Cortex of kidney (tissue), 1 donor: ENCODE measurements at regions not wholly inside any gene's neighbourhood (a gene's known extent, or its start where the extent isn't known, plus 50 kb on each side); places are given as distances from the start of the nearest gene placed in this dataset.

ENCODE experiments used
- DNase-seq: peaks from one replicate; lab custom pipeline; 2025; lab: John Stamatoyannopoulos, UW

DNA sequence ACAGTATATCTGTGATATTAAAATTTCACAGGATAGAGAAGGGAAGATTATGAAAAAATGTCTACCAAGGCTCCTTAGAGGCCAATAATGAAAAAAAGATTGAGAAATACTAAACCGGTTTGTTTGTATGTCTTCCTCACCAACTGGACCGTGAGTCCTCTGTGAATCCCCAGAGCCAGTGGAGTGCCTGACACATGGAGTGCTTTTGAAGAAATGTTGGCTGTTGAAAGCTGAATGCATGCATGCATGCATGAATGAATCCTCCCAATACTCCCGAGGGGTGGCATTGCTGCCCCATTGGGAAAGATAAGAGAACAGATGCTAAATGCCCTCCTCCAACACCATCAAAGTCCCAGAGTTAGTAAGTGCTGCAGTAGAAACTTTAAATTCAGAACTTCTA lies 152.7 kb upstream of the SERP2 start:
- DNase-seq: no peak

DNA sequence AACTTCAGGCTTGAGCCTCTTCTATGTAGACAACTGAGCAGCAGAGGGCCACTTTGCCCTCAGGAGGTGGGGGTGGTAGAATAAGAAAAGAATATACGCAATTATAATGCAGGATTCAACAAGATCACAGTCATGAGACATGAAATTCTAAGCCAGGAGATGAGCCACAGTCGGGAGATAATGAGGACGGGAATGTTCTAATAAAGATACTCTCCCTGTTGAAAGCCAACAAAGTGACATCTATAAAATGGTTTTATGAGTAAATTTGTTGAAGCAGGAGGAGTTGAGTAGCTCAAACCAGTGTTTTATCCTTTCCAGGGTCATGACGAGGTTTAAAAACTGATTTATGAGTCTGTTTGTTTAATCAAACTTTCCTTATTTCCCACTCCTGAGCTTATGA lies 152.0 kb upstream of the SERP2 start:
- no peak for DNase-seq

DNA sequence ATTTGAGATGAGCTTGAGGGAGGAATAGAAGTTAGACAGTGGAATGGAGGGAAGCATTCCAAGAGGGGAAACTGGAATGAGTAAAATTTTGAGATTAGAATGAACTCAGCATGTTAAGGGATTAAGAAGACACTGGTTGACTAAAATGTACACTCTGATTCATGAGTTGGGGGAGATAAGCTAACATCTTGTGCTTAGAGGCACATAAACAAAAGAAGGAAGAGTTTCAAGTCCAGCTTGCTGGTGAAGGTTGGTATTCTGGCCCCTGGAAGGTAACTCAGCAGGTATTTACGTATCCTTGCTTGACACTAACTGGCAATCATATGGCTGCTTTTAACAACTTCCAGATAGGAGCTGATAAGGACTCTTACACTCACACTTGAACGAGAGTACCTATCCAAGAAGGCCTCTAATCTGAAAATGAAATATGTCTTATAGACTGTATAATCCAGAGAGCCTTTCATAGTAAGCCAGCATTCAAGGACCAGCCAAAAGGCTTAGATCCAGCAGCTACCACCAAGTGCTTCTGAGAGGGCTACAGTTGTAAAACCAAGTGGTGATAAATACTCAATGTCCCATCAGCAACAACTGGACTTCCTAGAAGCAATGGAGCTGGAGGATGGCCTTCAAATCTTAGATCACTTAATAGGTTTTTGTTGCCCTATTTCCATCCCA lies 149.7 kb upstream of the SERP2 start:
- no peak for DNase-seq

DNA sequence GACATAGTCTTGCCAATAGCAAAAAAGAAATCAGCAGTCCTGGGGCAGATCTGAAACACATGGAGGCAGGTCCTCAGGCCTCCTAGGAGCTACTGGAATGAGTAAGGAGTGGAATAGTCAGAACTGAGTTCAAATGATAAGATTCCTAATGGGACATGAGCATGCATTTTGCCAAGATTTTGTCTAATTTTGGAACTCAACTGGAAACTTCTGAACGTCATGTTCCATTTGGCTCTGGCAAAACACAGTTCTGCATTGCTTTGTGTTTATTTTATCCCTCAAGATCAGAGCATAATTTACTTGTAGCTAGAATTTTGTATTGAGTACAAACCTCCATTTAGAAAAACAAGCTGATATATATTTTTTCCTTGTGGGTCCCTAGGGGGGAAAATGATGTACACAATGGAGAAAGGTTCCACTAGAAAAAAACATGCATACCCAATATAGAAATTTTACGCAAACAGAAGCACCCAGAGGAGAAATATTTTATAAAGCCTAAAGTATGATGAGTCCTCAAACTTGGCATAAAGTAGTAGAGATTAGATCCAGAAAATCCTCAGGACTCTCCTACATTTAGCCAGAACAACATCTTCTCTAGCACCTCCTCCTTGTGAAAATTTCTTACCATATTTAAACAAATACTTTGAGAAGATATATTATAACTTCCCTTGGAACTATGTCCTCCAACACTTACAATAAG lies 149.0 kb upstream of the SERP2 start:
- no peak for DNase-seq

DNA sequence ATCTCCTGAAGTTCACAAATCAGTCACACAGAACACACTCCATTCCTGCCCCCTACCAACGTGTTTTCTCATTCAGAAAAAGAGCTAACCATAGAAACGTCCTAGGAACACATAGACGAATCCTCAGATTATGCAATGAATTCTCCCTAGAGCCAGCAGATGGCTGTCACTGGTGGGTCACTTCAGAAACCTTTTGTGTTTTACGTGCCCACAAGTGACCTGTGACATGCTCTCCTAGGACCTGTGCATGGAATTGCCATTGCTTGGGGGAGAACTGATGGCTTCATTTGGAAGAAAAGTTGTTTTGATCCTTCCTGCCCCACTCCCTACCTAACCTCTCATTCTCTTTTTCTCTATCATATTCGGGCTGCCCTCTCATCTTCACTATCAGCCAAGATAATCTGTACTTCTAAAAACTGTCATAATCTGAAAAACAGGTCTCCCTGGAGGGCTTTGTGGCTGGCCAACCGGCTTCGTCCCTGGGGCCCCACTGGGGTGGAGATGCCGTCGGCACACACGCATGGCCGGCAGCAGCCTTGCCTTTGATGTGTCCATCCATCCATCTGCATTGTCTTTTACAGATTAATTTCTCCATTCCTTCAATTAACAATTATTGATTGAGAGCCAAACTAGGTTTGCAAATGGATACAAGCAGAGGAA lies 144.1 kb upstream of the SERP2 start:
- DNase-seq: no peak

DNA sequence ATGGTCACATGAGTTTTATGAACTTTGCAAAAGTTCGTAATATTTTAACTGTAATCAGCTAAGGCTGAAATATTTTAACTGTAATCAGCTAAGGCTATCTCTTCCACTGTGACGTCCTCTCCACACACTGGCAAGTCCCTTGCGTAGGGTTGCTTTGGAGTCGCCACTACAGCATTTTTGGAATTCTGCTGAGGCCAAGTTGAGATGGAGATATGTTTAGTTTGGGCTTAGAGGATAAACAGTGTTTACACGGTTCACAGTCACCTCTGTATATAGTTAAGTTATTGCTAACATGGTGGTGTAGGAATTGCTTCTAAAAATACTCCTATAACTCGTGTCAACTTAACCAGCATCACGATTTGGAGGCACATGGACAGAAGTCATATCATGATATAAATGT lies 143.6 kb upstream of the SERP2 start:
- no peak for DNase-seq

DNA sequence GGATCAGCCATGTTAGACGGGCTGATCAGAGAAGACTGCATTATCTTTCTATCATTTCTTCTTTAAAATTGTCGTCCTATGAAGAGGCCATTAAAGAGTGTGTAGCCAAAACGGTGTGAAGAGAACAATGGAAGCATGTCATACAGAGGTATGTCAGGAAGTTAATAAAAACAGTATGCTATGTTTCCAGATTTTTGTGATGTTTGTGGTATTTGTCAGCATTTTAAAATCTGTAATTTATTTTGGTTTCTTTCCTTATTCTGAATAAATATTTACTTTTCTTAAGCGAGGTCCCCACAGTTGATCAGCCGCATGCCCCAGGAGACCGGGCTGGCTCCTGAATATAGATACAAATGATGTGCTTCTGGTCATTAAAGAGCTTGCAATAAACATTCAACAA lies 142.9 kb upstream of the SERP2 start:
- DNase-seq: no peak

DNA sequence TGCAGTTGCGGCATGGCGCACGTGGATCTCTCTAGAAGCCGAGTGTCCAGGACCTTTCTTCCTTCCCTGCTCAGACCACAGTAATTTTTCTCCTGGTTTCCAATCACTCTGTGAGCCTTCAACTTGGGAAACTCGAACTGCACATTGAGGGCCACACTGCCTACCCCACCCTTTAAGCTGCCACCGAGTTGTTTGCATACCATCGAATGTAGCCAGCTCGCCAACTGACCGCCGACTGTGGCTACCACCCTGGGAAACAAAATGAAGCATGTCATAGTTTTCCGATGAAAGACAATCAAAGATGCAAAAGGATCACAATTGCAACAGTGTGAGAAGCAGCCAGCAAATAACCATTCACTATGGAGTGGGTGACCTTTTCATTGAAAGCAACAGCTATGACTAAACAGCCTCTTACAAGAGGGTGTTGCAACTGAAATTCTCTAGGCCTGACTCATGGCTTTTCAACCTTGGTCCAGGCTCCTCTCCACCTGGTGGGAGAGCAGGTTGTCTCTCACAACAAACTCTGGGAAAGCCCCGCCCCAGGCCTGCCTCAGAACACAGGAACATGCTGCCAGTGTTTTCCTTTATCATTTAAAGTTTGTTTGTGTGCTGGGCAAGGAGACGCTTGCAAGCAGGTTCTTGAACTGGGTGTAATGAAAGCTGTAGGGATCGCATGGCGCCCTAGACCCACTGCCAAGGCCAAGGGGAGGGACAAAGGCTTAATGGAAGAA lies 141.7 kb upstream of the SERP2 start:
- DNase-seq: no peak

DNA sequence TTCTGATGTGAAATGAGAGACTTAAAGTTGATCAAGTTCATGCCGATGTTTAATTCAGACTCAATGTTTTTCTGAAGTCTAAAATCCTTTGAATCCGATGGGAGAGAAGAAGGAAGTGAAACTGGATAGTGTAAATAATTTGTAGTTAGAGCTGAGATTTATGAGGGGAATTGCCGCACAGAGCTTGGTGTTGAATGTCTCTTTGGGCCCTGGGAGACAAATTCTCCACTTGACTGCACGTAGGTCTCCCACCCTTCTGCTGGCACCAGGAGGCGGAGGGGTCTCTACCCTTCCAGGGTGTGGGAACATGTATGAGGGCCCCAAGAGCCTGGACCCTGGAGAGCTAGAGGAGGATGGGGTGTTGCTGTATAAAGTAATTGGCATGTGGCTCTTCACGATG lies 140.8 kb upstream of the SERP2 start:
- DNase-seq: no peak

DNA sequence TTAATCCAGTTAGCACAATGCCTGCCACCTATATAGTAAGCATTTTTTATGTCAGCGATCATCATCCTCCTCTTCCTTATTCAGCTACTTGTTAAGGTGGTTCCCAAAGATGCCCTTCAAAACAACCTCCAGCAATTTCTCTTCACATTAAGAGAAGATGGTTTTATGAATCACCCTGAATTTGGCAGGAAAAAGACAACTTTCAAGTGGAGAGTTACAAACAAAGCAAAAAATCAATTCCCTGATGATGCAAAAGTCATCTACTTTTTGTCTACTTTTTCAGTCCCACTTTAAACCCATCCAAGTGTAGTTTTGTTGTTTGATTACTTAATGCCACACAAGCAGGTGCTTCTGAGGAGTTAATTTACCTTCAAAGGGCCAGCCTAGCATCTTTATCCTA lies 139.1 kb upstream of the SERP2 start:
- DNase-seq: no peak

DNA sequence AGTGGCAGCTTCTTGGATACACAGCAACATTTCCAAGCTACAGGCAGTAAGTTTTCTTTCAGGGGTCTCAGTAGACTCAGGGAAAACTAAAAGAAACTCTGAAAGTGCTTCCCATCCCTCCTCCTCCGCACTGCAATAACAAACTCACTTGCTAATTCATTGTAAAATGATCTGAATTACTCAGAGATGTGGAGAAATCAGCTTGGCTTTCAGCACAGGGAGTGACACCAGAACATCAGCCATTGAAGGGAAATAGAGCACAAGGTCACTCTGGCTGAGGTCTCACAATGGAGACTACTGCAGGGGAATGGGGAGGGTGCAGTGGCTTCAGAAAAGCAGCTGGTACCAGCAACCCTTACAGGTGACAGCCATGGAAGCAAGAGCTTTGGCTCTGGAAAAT lies 137.3 kb upstream of the SERP2 start:
- DNase-seq: no peak

DNA sequence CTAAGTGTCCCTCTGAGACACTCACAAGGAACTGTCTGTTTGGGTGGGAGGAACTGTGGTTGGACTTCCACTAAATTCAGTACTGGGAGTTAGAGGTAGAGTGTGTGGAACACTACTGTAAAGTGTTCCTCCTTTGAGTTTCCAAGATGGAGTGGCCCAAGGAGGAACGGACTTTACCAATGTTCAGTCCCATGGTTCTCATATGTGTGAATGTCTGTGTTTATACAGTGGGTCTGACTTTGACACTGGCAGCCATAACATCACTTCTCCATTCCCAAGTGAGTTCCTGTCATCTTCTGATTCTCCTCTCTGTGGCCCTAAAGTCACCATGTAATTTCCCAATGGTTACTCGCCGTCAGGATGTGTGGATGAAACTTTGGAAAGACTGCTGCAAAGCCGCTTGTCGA lies 136.8 kb upstream of the SERP2 start:
- no peak for DNase-seq

DNA sequence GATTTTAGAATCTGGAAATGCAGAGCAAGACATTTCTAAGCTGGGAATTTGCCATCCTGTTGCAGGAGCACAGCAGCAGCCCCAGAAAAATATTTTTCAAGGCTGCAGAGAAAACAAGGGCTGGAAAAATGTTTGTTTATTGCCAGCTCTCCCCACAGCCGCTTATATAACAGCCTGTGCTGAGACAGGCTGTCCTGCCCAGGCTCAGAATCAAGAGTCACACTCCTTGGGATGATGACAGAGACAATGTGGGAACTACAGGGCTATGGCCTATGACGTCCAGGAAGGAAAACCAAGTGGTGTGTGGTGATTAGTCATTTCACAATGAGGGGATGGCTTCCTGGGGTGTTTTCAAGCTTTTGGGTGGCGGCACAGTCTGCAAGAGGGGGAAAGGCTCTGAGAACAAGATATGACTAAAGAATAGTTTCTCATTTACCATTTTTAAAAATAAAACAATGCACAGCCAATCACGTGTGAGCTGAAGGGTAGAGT lies 136.3 kb upstream of the SERP2 start:
- no peak for DNase-seq

DNA sequence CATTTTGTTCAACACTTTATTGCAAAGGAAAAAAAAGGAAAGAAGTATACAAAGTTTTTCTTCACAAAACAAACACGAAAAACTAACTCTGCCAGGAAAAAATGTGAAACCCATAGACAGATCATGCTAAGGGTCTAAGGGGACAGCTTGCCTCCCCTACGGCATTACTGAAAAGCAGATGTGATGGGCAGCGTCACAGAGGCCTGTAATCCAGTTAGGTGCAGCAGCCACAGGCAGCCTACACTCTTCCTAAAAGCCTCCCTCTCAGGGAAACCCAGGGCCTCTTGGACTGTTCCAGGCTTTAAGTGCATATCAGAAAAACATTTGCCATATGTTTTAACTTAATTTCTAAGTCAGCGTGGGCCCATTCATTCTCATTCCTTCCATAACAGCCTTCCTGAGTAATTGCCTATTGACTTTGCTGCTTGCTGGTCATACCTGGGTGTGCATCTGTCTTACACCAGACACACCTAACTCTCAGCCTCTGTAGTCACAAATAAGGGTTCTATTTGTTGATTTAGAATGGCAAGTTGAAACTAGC lies 135.7 kb upstream of the SERP2 start:
- DNase-seq: no peak

DNA sequence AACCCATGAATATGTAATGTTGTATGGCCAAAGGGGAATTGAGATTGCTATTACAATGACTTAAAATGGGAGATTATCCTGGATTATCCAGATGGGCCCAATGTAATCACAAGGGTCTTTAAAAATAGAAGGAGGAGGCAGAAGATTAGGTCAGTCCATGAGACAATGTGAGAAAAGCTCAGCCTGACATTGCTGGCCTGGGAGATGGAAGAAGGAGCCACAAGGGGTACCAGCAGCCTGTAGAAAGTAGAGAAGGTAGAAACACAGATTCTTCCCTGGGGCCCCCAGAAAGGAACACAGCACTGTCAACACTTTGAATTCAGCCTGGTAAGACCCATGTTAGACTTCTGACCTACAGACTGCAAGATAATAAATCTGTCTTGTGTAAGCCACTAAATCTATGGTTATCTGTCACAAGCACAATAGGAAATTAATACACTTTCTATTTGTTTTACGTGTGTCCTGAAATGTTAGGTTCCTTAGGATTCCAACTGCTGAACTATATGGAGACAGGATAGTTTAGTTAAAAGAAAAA lies 132.9 kb upstream of the SERP2 start:
- no peak for DNase-seq

DNA sequence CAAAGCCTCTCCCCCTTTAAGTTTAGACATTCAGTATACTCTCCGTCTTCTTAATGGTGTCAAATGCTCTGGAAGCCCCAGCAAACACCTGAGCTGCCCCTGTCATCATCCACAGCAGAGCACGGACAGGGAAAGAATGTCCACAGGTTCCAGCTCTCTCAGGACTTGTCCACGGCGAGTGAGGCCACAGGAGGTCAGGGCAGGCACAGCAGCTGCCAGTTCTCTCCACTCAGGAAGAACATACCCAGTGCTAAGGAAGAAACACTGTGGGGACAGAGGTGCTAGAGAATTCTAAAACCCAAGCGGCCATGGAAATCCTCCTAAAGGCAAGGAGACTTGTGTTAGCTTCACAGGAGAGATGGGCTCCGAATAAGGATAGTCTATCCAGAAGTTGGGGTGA lies 132.0 kb upstream of the SERP2 start:
- no peak for DNase-seq

DNA sequence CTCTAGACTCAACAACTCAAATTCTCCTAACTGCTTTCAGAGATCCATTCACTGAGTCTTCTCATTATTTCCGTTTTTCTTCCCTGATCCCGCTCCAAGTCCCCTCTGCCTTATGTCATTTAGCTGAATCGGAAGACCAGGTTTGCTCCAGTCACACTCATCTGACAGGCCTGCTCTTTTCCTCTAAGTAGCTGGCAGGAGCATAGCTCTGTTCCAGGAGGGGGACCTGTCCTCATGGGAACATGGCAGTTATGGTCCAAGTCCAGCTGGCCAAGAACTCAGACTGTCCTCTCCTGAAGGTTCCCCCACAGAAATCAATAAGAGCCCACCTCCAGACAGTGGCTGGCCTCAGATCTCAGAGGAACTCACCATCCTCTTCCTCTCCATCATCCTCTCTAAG lies 130.9 kb upstream of the SERP2 start:
- DNase-seq: no peak

DNA sequence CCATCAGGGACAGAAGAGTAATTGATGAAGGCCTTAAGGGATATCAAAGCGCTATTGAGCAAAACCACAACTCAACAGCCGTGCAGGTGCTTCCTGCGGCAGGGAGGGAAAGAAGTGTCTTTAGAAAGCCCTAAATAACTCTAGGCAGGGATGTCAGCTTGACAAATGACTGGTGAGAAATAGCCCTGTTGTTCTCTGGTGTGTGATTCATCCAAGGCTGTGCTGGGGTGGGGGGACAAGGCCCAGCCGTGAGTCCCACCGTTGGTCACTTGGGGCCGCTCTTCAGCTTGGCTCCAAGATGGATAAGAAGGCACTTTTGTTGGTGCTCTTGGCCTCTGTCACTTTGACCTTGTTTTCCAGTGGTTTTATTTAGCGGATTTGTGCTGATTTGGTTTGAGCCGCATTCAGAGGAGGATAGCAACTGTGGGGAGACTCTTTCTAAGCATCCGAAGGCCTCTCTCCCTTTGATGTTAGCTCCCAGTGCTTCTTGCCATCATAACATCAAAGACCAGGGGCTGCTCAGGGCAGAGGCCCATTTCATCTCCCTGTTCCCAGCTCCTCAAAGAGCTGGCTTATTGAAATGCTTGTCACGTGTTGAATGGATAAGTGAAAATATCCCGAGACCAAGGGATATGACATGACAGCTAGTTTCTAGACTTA lies 130.3 kb upstream of the SERP2 start:
- DNase-seq: no peak

DNA sequence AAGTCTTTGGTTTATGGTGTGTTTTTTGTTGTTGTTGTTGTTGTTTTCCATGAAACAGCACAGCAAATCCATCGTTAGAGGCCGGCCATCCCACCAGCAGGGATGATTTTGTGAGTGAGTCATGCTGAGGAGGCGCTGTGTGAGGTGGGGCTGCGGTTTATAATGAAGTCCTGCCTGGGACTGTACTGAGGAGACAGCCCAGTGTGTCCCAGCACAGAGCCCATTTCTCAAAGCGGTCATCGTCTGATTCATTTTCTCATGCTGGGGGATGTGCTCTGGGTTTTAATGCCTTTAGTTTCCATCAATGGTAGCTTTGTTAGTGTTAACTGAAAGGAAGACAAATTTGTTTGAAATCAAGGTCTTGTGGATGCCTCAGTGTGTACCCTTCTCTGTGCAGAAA lies 129.3 kb upstream of the SERP2 start:
- DNase-seq: no peak

DNA sequence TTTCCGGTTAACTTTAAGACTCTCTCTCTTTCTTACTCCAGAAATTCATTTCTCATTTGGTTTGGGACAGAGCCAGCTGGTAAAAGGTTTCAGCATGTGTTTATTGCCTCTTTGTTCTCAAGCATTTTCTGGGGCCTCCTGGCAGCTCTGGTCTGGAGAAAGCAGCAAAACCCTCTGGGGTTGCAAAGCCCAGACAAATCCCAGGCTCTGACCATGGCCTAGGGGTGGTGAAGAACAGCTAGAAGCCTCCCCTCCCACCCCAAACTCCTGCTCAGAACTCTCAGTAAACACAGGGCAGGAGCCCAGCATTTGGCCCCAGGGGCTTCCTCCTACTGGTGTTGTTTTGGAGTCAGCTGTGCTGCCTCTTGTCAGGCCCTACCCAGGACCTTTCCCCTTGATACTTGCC lies 124.2 kb upstream of the SERP2 start:
- no peak for DNase-seq

DNA sequence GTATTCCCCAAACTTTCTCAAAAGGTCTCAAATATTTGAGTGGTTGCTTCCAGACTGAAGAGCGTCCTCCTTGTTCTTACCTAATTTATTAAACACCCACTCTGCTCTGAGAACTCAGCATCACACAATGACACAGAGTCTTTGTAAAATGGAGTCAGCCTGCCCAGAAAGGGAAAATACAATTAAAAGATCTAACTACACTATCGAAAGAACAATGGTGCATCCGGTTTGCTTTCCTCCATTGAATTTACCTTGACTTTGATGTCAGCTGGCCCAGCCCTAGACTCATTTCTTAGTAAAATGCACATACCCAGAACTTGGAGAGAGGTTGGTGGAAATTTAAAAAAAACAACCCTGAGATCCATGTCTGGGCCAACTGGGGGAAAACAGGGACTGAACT lies 120.7 kb upstream of the SERP2 start:
- no peak for DNase-seq
